ENCODE measurements at regions not wholly inside any gene's neighbourhood (a gene's known extent, or its start where the extent isn't known, plus 50 kb on each side); places are given as distances from the start of the nearest gene placed in this dataset.
A peak's percentile ranks its signal among the peaks of the same experiment; 100 is the strongest.
"Not testable (repeated sequence)": the region's sequence is repeated elsewhere in the genome, so short reads cannot be mapped to it uniquely, and the experiment has no call there.

DNA sequence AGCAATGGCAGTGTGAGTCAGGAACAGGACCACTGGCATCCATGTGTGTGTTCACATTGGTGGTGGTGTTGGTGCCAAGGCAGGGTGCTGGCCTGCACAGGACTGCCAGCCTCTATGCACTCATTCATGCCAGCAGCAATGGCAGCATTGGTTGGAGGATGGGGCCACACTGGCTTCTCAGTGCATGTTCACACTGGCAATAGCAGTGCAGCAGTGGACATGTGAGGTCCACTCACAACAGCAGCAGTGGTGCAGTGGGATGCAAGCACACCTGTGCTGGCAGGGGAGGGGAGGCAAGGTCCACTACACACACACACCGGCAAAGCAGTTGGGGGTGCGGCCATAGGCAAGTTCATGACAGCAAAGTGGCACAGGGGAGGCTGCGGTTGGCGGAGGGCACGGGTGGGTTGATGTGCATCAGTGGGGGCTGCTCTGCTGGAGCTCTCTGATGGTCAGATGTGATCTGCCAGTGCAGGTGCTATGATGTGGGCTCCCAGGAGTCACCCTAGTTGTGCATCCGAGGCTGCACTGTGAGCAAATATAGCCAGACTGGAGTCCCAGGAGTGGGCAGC, 57.8 kb upstream of the TNKS2 start:
- Histone ChIP-seq H3K9me2 (ENCODE audit: insufficient read depth) (no peaks in the 10 kb centered on the region), H4K20me1 (replicated peaks; ENCODE audit: insufficient read depth) (no peaks in the 10 kb centered on the region), H3K27ac (ENCODE audit: low read depth) (no peak overlapping the region), H3F3A (replicated peaks; ENCODE audit: low read depth) (no peaks in the 10 kb centered on the region), H2AFZ (no peak overlapping the region), H3K36me3 (ENCODE audit: insufficient read depth) (no peaks in the 10 kb centered on the region), H3K4me2 (no peak overlapping the region), H3K4me1 (ENCODE audit: insufficient read depth) (peaks cover 17% of the 10 kb centered on the region; the same call in 1 of the 2 replicates), H3K79me2 (replicated peaks; ENCODE audit: insufficient read depth) (no peaks in the 10 kb centered on the region), H3K4me3 (no peak overlapping the region), H3K27me3 (ENCODE audit: insufficient read depth) (peaks cover 18% of the 10 kb centered on the region)
- TF ChIP-seq ZNF114 (CRISPR knock-in tag; IDR thresholded peaks at IDR 0.05), result no peak
- TF ChIP-seq JUNB (IDR thresholded peaks at IDR 0.05; ENCODE audit: unreplicated experiment), result no peak
- TF ChIP-seq NANOG (IDR thresholded peaks at IDR 0.05; ENCODE audit: borderline replicate concordance), result no peak
- TF ChIP-seq POLR2AphosphoS5 (IDR thresholded peaks at IDR 0.05; ENCODE audit: low read depth), result no peak
- no peak for TF ChIP-seq ZNF331 (CRISPR knock-in tag; IDR thresholded peaks at IDR 0.05; ENCODE audit: low read depth)
- TF ChIP-seq, protein P1, sequence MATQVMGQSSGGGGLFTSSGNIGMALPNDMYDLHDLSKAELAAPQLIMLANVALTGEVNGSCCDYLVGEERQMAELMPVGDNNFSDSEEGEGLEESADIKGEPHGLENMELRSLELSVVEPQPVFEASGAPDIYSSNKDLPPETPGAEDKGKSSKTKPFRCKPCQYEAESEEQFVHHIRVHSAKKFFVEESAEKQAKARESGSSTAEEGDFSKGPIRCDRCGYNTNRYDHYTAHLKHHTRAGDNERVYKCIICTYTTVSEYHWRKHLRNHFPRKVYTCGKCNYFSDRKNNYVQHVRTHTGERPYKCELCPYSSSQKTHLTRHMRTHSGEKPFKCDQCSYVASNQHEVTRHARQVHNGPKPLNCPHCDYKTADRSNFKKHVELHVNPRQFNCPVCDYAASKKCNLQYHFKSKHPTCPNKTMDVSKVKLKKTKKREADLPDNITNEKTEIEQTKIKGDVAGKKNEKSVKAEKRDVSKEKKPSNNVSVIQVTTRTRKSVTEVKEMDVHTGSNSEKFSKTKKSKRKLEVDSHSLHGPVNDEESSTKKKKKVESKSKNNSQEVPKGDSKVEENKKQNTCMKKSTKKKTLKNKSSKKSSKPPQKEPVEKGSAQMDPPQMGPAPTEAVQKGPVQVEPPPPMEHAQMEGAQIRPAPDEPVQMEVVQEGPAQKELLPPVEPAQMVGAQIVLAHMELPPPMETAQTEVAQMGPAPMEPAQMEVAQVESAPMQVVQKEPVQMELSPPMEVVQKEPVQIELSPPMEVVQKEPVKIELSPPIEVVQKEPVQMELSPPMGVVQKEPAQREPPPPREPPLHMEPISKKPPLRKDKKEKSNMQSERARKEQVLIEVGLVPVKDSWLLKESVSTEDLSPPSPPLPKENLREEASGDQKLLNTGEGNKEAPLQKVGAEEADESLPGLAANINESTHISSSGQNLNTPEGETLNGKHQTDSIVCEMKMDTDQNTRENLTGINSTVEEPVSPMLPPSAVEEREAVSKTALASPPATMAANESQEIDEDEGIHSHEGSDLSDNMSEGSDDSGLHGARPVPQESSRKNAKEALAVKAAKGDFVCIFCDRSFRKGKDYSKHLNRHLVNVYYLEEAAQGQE (IDR thresholded peaks at IDR 0.05; ENCODE audit: unreplicated experiment), result no peak
- TF ChIP-seq EZH2phosphoT487 (IDR thresholded peaks at IDR 0.05; ENCODE audit: unreplicated experiment), result no peak
- no peak for TF ChIP-seq EZH2 (IDR thresholded peaks at IDR 0.05; ENCODE audit: low read depth, unreplicated experiment)
- no peaks in the 10 kb centered on the region for H3K9me3 Mint-ChIP-seq
- no peak overlapping the region for H3K27ac Mint-ChIP-seq
- no peak overlapping the region for H3K4me3 Mint-ChIP-seq
- ATAC-seq (no peak), DNase-seq (ENCODE audit: low spot score) (no peak)
- H3K36me3 Mint-ChIP-seq (ENCODE audit: low read depth), result no peaks in the 10 kb centered on the region
- H3K4me1 Mint-ChIP-seq, result peaks cover 18% of the 10 kb centered on the region; the same call in 2 of the 3 replicates
- H3K27me3 Mint-ChIP-seq (ENCODE audit: insufficient read depth, low read depth, poor library complexity), result peaks cover 4% of the 10 kb centered on the region

DNA sequence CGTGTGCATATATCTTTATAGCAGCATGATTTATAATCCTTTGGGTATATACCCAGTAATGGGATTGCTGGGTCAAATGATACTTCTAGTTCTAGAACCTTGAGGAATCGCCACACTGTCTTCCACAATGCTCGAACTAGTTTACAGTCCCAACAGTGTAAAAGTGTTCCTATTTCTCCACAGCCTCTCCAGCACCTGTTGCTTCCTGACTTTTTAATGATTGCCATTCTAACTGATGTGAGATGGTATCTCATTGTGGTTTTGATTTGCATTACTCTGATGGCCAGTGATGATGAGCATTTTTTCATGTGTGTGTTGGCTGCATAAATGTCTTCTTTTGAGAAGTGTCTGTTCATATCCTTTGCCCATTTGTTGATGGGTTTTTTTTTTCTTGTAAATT, 66.0 kb upstream of the TNKS2 start:
- not testable (repeated sequence) for H3K4me1 ChIP-seq (ENCODE audit: insufficient read depth); H3K27ac Mint-ChIP-seq; H3K36me3 ChIP-seq (ENCODE audit: insufficient read depth); ATAC-seq; H3K27ac ChIP-seq (ENCODE audit: low read depth); H4K20me1 ChIP-seq (replicated peaks; ENCODE audit: insufficient read depth); H3K4me3 Mint-ChIP-seq; H3K36me3 Mint-ChIP-seq (ENCODE audit: low read depth); H3K9me3 Mint-ChIP-seq; H3K27me3 ChIP-seq (ENCODE audit: insufficient read depth); H2AFZ ChIP-seq; H3K4me2 ChIP-seq; H3K9me2 ChIP-seq (ENCODE audit: insufficient read depth); DNase-seq (ENCODE audit: low spot score); H3K4me3 ChIP-seq; H3K4me1 Mint-ChIP-seq; H3F3A ChIP-seq (replicated peaks; ENCODE audit: low read depth); H3K79me2 ChIP-seq (replicated peaks; ENCODE audit: insufficient read depth); H3K27me3 Mint-ChIP-seq (ENCODE audit: insufficient read depth, low read depth, poor library complexity)

GRCh38 chr10:91729339-91729738, 68.9 kb upstream of the TNKS2 start:
- not testable (repeated sequence) for H3K36me3 ChIP-seq (ENCODE audit: insufficient read depth); H3K27me3 ChIP-seq (ENCODE audit: insufficient read depth); H3K4me3 ChIP-seq; H3K27ac ChIP-seq (ENCODE audit: low read depth); H3K4me1 ChIP-seq (ENCODE audit: insufficient read depth); ATAC-seq; H3K4me3 Mint-ChIP-seq; H3K4me1 Mint-ChIP-seq; H3K4me2 ChIP-seq; H3K36me3 Mint-ChIP-seq (ENCODE audit: low read depth); H3K9me3 Mint-ChIP-seq; H3K79me2 ChIP-seq (replicated peaks; ENCODE audit: insufficient read depth); H3K9me2 ChIP-seq (ENCODE audit: insufficient read depth); DNase-seq (ENCODE audit: low spot score); H3F3A ChIP-seq (replicated peaks; ENCODE audit: low read depth); H3K27me3 Mint-ChIP-seq (ENCODE audit: insufficient read depth, low read depth, poor library complexity); H3K27ac Mint-ChIP-seq; H4K20me1 ChIP-seq (replicated peaks; ENCODE audit: insufficient read depth)
- peak overlapping the region; percentile 47; the same call in 1 of the 2 replicates for H2AFZ ChIP-seq

All from GM23338 (cell line).